GM21423 (cell line): ENCODE measurements at regions not wholly inside any gene's neighbourhood (a gene's known extent, or its start where the extent isn't known, plus 50 kb on each side); places are given as distances from the start of the nearest gene placed in this dataset.
A peak's percentile ranks its signal among the peaks of the same experiment; 100 is the strongest.
"Not testable (repeated sequence)": the region's sequence is repeated elsewhere in the genome, so short reads cannot be mapped to it uniquely, and the experiment has no call there.

Experiments used
- ATAC-seq: cut with Tn5 transposase; IDR thresholded peaks from one replicate; pipeline ENCODE4 v1.9.1; 2021; ENCODE audit warnings: mild to moderate bottlenecking, moderate library complexity; ENCODE audit not compliant: unreplicated experiment

- not testable (repeated sequence) for ATAC-seq
Observed at GRCh38 chr21:25531538-25532250, 75.6 kb downstream of the MRPL39 start.

DNA sequence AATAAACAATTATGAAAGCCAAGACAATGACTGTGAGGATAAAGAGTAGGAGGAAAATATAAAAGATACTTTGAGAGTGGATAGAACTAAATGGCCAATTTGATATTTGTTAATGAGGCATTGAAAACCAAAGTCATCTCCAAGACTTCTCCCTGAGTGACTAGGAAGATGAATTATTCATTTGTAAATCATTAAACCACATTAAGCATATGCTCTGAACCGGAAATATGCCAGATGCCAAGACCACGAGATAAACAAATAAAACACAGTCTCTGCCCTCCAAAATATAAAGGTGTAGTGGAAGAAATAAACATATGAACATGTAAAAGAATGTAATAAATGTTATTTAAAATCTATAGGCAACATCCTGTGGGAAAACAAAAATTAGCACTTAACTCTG lies 78.8 kb downstream of the MRPL39 start:
- no peak for ATAC-seq

GRCh38 chr21:25518491-25518911 lies 88.8 kb downstream of the MRPL39 start:
- ATAC-seq, result no peak

DNA sequence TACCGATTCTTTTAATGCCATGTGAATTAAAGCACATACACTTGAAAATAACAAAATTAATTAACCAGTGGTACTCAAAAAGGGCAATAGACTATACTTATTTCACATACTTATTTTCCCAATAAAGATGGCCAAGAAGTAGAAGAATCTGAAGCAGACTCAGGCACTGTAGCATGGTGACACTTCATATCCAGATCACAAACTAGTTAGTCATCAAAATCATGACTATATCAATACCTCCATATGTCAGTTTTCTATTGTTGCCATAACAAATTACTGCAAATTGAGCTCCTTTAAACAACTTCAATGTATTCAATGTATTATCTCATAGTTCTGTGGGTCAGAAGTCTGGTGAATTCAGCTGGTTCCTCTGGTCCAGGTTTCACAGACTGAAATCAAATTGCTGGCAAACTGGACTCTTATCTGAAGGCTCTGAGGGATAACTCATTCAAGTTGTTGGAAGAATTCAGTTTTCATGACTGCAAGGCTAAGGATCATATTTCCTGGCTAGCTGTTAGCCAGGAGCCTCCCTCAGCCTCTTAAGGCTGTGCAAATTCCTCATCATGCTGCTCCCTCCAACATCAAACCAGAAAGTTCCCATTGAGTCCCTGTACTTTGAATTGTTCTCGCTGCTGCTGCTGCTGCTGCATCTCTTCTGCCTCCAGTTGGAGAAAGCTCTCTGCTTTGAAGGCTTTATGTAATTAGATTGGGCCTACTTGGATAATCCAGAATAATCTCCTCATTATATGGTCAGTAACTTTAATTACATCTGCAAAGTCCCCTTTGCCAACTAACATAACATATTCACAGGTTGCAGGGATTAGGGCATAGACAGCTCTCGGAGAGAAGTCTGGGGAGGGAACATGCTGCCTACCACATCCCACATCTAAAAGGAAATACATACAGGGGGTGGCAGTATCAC lies 91.5 kb downstream of the MRPL39 start:
- ATAC-seq, result no peak

- no peak for ATAC-seq
Observed at GRCh38 chr21:25513810-25514209, 93.5 kb downstream of the MRPL39 start.

DNA sequence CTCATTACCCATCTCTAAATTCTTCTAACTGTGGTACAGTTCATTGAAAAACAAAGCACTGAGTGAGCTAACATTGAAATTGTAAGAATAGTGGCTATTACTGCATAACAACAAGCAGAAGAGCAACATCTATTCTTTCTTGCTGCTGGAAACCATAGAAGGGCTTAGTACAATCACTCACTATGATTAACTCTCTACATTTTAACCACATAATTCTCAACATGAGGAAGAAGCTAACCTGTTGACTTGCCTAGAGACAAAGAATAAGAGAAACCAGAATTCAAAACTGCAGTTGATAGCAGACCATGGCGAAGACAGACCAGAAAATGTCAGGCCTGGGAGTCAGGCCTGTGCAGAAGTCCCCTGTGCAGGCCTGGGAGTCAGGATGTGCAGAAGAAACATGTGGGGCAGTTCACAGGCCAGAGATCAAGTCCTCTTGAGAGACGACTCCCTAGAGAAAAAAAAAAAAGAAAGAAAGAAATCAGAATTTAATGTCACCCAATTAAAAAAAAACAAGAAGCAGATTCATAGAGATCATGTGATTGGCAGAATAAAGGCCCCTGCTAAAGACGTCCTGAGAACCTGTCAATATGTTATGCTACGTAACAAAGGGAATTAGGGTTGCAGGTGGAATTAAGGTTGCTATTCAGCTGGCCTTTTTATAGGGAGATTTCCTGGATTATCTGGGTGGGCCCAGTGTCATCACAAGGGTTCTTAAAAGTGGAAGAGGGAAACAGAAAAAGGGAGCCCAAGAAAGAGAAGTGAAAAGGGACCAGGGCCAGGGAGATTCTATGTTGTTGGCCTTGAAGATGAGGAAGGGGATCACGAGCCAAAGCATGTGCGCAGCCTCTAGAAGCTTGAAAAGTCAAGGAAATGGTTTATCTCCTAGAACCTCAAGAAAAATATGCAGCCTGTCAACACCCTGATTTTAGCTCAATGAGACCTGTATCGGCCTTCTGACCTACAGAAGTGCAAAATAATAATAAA lies 94.9 kb downstream of the MRPL39 start:
- ATAC-seq, result no peak

DNA sequence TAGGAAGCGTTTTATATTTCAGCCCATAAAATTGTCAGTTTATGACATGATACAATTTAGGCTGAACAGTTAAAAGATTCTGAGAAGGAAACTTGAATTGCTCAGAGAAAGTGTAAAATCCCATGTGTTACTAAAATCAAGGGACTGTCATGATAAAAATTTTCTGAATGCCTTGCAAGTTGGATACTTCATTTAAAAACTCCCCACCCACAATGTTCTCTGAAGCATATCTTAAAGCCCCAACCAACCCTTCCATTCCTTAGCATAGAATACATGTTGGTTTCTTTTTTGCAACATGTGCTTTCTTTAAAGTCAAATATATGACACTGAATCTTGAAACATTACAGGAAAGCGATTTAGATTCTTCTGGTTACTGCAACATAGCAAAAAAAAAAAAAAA lies 97.4 kb downstream of the MRPL39 start:
- peak; percentile 57 for ATAC-seq

GRCh38 chr21:25508364-25508763 lies 98.9 kb downstream of the MRPL39 start:
- ATAC-seq, result no peak

DNA sequence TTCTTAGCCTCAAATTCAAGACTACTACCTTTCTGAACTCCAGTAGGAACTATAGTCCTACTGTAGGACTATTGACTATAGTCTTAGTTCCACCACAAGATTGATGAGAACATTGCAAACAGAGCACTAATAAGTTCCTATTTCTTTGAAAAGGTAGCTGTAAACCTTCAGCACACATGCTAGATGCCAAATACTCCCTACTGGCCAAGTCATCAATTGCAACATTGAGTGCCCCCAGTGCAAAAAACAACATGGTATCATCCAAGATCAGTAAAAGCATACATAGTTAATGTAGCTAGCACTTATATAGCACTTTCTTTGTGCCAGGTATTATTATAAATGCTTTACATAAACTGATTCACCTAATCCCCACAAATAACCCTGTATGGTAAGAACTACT lies 99.8 kb downstream of the MRPL39 start:
- ATAC-seq, result no peak

DNA sequence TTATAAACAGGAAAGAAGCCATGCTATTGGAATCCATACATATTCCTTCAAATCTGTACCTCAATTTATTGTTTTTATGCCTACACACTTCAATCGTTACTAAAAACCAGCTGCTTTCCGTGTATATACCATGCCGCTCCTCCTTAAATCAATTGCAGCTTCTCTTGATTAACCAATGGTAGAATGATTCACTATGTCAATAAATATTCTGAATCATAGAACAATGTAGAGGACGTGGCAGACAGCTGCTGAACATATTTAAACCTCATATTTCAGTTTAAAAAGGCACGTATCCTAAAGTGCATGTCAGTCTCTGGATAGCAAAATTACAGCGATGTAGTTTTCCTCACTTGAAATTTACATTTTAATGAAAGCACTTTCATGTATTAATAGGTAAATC lies 100.4 kb downstream of the MRPL39 start:
- no peak for ATAC-seq

DNA sequence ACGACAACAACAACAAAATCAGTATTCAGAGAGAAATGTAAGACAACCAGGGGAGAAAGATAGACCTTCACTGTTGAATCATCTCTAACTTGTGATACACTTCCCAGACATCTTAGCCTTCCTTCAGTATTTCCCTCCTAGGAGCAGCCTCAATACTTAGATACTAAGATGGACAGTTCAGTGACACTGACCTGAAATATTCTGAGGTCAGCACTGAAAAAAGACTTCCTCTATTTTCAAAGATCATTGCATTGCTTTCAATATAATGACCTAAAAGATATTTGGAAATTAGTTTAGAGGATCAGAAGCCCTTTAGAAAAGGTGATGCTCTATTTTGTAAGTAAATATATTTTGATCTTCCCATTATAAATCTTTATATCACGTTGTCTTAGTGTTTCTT lies 101.0 kb downstream of the MRPL39 start:
- no peak for ATAC-seq

DNA sequence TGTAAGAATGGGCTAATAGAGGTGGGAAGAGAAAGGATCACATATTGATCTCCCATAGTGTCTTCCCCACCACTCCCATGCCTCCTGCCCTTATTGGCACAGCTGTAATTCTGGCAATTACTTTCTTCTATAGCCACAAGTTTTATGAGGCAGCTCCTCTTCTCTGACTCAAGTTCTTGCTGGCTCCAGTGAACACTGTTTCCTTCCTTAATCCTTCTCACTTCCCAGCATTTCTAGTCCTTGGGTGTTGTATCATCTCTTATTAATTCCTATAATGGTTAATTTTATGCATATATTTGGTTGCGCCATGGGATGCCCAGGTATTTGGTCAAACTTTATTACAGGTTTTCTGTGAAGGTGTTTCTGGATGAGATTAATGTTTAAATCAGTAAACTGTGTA lies 103.3 kb downstream of the MRPL39 start:
- no peak for ATAC-seq

DNA sequence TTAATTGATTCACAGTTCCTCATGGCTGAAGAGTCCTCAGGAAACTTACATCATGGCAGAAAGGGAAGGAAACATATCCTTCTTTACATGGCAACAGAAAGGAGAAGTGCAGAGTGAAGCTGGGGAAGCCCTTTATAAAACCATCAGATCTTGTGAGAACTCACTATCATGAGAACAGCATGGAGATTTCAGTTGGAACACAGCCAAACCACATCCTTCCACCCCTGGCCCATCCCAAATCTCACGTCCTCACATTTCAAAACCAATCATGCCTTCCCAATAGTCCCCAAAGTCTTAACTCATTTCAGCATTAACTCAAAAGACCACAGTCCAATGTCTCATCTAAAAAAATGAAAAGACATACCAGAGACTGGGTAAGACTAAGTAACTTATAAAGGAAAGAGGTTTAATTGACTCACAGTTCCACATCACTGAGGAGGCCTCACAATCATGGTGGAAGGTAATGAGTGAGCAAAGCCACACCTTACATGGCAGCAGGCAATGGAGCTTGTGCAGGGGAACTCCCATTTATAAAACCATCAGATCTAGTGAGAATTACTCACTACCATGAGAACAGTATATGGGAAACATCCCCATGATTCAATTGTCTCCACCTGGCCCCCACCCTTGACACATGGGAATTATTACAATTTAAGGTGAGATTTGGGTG lies 105.2 kb downstream of the MRPL39 start:
- ATAC-seq, result peak; percentile 57

- no peak for ATAC-seq
Observed at GRCh38 chr21:25501462-25501861, 105.8 kb downstream of the MRPL39 start.

- ATAC-seq, result no peak
Observed at GRCh38 chr21:25500598-25500997, 106.7 kb downstream of the MRPL39 start.

- ATAC-seq, result no peak
Observed at GRCh38 chr21:25496825-25497482, 110.3 kb downstream of the MRPL39 start.

DNA sequence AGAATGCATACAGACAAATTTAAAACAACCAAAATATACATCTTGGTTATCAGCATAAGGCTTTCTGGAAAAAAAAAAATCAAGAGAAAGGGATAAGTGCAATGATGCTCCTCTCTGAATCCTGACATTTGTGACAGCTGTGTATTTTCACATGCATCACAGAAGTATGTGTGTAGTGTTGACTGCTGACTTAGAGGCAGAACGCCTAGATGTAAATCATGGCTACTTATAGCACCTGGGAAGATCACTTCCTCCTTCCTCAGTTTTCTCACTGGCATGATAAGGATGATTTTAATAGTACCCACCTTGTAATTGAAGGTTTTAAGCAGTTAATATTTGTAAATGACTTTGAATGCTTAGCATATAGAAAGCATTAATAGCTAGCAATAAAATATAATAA lies 112.5 kb downstream of the MRPL39 start:
- ATAC-seq, result no peak

DNA sequence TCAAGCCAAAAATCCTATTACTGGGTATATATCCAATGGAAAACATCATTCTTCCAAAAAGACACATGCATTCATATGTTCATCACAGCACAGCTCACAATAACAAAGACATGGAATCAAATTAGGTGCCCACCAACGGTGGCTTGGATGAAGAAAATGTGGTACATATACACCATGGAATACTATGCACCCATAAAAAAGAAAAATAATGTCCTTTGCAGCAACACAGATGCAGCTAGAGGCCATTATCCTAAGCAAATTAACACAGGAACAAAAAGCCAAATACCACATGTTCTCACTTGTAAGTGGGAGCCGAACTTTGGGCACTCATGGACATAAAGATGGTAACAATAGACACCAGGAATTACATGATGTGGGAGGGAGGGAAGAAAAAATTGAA lies 113.6 kb downstream of the MRPL39 start:
- no peak for ATAC-seq

GRCh38 chr21:25491267-25491666 lies 116.0 kb downstream of the MRPL39 start:
- no peak for ATAC-seq

GRCh38 chr21:25490742-25491141 lies 116.5 kb downstream of the MRPL39 start:
- no peak for ATAC-seq
